AG09309 (cell line): ENCODE measurements at regions not wholly inside any gene's neighbourhood (a gene's known extent, or its start where the extent isn't known, plus 50 kb on each side); places are given as distances from the start of the nearest gene placed in this dataset.
"Not testable (repeated sequence)": the region's sequence is repeated elsewhere in the genome, so short reads cannot be mapped to it uniquely, and the experiment has no call there.

Experiments
- DNase-seq: peaks from one replicate; pipeline ENCODE4 v3.0.0-alpha.2; 2010; ENCODE audit warnings: low read depth
- H3K4me3 ChIP-seq: 2 replicates; pipeline ENCODE4 v1.5.1; 2011; ENCODE audit warnings: mild to moderate bottlenecking, low read depth, low read length, moderate library complexity; ENCODE audit not compliant: control insufficient read depth
- TF ChIP-seq, protein P1 (sequence below): IDR thresholded peaks from 2 replicates; pipeline ENCODE4 v1.5.1; 2011; ENCODE audit warnings: mild to moderate bottlenecking, low read depth, low read length, inconsistent platforms; ENCODE audit not compliant: insufficient read depth, control insufficient read depth; ENCODE audit errors: missing control alignments

DNA sequence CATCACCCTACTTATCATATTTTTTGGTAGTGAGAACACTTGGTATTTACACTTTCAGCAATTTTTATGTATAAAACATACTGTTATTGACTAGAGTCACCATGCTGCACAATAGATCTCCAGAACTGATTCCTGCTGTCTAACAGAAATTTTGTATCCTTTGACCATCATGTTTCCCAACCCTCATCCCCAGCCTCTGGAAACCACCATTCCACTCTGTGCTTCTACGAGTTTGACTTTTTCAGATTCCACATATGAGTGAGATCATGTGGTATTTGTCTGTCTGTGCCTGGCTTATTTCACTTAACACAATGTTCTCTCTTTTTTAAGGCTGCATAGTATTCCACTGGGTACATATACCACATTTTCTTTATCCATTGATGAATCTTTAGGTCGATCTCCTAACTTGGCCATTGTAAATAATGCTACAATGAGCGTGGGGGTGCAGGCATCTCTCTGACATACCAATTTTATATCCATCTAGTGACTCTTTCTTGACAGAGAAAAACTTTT is 115.9 kb upstream of the RUNX1 start:
- no peak overlapping the region for H3K4me3 ChIP-seq
- TF ChIP-seq, protein P1, sequence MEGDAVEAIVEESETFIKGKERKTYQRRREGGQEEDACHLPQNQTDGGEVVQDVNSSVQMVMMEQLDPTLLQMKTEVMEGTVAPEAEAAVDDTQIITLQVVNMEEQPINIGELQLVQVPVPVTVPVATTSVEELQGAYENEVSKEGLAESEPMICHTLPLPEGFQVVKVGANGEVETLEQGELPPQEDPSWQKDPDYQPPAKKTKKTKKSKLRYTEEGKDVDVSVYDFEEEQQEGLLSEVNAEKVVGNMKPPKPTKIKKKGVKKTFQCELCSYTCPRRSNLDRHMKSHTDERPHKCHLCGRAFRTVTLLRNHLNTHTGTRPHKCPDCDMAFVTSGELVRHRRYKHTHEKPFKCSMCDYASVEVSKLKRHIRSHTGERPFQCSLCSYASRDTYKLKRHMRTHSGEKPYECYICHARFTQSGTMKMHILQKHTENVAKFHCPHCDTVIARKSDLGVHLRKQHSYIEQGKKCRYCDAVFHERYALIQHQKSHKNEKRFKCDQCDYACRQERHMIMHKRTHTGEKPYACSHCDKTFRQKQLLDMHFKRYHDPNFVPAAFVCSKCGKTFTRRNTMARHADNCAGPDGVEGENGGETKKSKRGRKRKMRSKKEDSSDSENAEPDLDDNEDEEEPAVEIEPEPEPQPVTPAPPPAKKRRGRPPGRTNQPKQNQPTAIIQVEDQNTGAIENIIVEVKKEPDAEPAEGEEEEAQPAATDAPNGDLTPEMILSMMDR, result no peak
- DNase-seq, result no peak

DNA sequence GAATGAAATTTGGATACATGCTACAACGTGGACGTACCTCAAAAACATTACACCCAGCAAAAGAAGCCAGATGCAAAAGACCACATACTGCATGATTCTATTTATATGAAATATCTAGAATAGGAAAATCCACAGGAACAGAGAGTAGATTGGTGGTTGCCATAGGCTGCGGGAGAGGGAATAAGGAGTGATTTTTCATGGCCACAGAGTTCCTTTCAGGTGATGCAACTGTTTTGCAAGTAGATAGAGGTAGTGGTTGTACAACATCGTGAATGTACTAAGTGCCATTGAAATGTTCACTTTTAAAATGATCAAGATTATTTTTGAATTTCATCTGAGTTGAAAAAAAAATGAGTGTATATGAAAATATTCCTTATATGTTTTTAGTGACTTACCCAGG is 115.3 kb upstream of the RUNX1 start:
- no peak overlapping the region for H3K4me3 ChIP-seq
- TF ChIP-seq, protein P1, result no peak
- DNase-seq, result no peak

DNA sequence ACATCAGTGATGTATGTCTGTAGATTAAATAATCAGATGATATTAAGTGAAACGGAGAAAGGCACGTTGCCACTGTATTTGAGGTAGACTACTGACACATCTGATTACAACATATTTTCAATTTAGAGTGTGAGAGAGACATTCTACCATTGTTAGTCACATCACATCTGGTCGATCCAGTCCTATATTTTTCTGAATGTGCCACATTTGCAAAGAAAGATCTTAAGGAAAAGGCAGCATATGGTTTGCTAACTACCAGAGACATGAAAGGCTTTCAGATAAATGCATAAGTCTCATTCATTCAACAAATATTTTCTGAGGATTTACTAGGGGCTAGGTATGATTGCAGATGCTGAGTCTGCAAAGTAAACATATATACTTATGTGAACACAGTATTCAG is 114.3 kb upstream of the RUNX1 start:
- TF ChIP-seq, protein P1, result no peak
- no peak for DNase-seq

DNA sequence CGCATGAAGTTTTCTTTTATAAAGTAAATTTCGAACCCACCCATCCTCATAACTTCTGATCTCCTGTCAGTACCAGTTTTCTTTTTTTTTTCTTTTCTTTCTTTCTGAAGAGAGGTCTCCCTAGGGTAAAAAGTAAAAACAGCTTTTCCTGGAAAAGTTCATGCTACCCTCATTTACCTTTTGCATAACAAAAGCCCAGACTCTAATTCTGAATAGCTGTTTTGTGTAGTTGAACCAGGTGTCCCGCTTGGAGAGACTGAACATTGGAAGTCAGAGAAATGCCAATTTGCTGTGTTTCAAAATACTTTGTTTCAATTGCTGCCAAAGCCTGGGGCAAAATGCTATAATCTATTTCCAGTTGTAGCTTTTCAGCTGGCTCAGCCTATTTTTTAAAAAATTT is 113.7 kb upstream of the RUNX1 start:
- H3K4me3 ChIP-seq, result no peak overlapping the region
- DNase-seq, result no peak
- TF ChIP-seq, protein P1, result no peak

More for the DNA sequence above, 114.3 kb upstream of the RUNX1 start:
- no peak overlapping the region for H3K4me3 ChIP-seq

DNA sequence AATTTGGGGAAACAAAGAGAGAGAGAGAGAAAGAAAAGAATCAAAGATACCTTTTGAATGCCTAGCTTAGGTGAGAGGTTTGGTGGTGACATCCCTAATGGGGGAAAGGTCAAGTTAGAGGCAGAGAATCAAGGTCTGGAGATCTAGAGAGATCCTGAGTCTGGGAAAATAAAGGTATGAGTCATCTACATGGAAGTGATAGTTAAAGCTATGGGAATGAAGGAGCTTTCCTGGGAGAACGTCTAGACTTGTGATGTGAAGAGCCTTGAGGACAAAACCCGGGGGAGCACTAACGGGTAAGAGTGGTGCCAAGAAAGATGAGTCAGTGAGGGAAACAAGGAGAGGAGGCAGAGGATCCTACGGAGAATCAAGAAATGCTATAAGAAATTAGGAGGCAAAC is 110.8 kb upstream of the RUNX1 start:
- no peak overlapping the region for H3K4me3 ChIP-seq
- TF ChIP-seq, protein P1, result no peak

DNA sequence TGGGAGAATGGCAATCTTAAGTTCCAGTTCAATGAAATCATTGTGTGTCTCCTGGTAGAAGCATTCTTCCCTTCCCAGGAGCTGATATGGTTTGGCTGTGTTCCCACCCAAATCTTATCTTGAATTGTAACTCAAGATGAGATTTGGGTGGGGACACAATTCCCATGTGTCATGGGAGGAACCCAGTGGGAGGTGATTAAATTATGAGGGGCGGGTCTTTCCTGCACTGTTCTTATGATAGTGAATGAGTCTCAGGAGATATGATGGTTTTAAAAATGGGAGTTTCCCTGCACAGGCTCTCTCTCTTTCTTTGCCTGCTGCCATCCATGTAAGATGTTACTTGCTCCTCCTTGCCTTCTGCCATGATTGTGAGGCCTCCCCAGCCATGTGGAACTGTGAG is 108.3 kb upstream of the RUNX1 start:
- not testable (repeated sequence) for DNase-seq

More for the DNA sequence above, 110.8 kb upstream of the RUNX1 start:
- no peak for DNase-seq

DNA sequence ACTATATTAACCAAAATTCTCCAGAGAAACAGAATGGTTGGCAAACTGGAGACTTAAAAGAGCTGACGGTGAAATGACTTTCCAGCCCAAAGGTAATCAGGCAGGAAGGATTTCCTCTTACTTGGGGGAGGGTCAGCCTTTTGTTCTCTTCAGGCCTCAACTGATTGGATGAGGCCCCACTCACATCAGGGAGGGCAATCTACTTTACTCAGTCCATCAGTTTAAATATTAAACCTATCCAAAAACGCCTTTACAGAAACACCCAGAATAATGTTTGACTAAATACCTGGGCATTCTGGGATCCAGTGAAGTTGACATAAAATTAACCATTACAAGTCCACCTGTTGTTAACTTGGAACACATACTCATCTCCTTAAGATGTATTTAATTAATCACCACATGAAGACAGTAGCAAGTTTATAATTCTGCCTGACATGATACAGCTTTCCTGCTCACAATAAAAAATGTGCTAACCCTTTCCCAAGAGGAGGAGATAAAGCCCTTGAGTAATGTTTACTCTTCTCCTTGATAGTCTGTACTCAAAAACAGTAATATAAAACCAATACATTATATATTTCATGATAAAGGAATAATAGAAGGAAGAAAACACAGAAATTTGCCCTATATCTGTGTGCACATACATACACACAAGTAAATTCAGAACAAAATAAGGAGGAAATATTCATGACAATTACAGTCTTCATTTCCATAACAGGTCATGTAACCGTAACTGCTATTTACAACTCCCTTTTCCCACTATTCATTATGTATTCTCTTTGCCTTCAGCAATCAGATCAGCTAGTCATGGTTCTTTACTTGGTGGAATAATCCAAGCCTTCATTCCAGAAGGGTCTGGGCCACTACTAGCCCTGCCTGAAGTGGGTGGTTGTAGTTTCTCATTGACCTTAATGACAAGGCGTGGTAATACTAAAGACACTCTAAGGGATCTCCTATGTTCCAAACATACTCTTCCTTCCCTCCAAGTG is 107.5 kb upstream of the RUNX1 start:
- DNase-seq, result no peak
- TF ChIP-seq, protein P1, result no peak
- H3K4me3 ChIP-seq, result no peak overlapping the region

More for the DNA sequence above, 108.3 kb upstream of the RUNX1 start:
- not testable (repeated sequence) for H3K4me3 ChIP-seq
